Vagina (tissue), 2 donors: ENCODE measurements at regions not wholly inside any gene's neighbourhood (a gene's known extent, or its start where the extent isn't known, plus 50 kb on each side); places are given as distances from the start of the nearest gene placed in this dataset.

Experiments used
- CTCF ChIP-seq, 3 experiments: fragments of 450-650 bp in 2 of 3; fragments of 200-600 bp in 1 of 3; sonication (generic) in 1 of 3; IDR thresholded peaks; one replicate each; pipeline ENCODE4 v1.5.1; 2017 to 2019; ENCODE audit warnings: antibody characterized with exemption in 3 of 3, mild to moderate bottlenecking in 2 of 3, moderate library complexity in 2 of 3
- POLR2A ChIP-seq, 2 donors: fragments of 450-650 bp; IDR thresholded peaks; one replicate each; pipeline ENCODE4 v1.6.1; 2017; ENCODE audit warnings: antibody characterized with exemption in 2 of 2, mild to moderate bottlenecking in 2 of 2, moderate library complexity in 2 of 2

GRCh38 chr17:63136369-63137012 lies 170.5 kb downstream of the TANC2 start:
- TF ChIP-seq CTCF (IDR thresholded peaks at IDR 0.05), result no peak
- TF ChIP-seq POLR2A (IDR thresholded peaks at IDR 0.05), result no peak
